Panc1 (cell line): ENCODE measurements at regions not wholly inside any gene's neighbourhood (a gene's known extent, or its start where the extent isn't known, plus 50 kb on each side); places are given as distances from the start of the nearest gene placed in this dataset.

Experiments
- ATAC-seq: fragments of 200-7000 bp; cut with Tn5 transposase; 2 replicates; pipeline ENCODE4 v1.9.1; 2020; ENCODE audit warnings: mild to moderate bottlenecking, moderate library complexity
- BruUV-seq: library from RNA; stranded (reverse); fragments of 400-500 nt; replicated peaks from 2 replicates; lab custom pipeline; 2021; lab: Mats Ljungman, UMichigan
- CTCF ChIA-PET: fragments of 300-600 bp; sonication (Branson Sonifier 250); formaldehyde crosslinking; loops from one replicate; lab custom pipeline; 2022; ENCODE audit warnings: antibody characterized with exemption; lab: Charles Lee
- POLR2A ChIA-PET: fragments of 300-600 bp; sonication (Branson Sonifier 250); formaldehyde crosslinking; loops from one replicate; lab custom pipeline; 2022; ENCODE audit warnings: antibody characterized with exemption; lab: Charles Lee
- DNase-seq: peaks from one replicate; pipeline ENCODE4 v3.0.0-alpha.2; 2010; ENCODE audit warnings: low read depth, low spot score
- H3K27ac ChIP-seq: 2 replicates; pipeline ENCODE4 v1.5.1; 2011; ENCODE audit warnings: mild to moderate bottlenecking, low read length, inconsistent platforms
- H3K27me3 ChIP-seq: fragments of 200-500 bp; sonication (Bioruptor generic); 2 replicates; pipeline ENCODE4 v1.6.0; 2014; ENCODE audit warnings: low read length, inconsistent platforms; ENCODE audit not compliant: control insufficient read depth, insufficient read depth
- H3K36me3 ChIP-seq: fragments of 200-500 bp; sonication (Bioruptor generic); 2 replicates; pipeline ENCODE4 v1.5.1; 2014; ENCODE audit warnings: inconsistent platforms, mild to moderate bottlenecking, low read length, moderate library complexity; ENCODE audit not compliant: control insufficient read depth, insufficient read depth
- H3K4me1 ChIP-seq: 2 replicates; pipeline ENCODE4 v1.5.1; 2011; ENCODE audit warnings: inconsistent platforms, mild to moderate bottlenecking, low read length, moderate library complexity; ENCODE audit not compliant: control insufficient read depth, insufficient read depth
- H3K4me3 ChIP-seq, 2 experiments: 2 replicates each; pipeline ENCODE4 v1.5.1; 2011 to 2012; ENCODE audit warnings: low read depth in 2 of 2, low read length in 2 of 2, mild to moderate bottlenecking in 2 of 2, inconsistent platforms in 1 of 2, moderate library complexity in 1 of 2
- H3K9me3 ChIP-seq: fragments of 200-500 bp; sonication (Bioruptor generic); 2 replicates; pipeline ENCODE4 v1.5.1; 2014; ENCODE audit warnings: low read depth, mild to moderate bottlenecking, inconsistent platforms, low read length, moderate library complexity; ENCODE audit not compliant: control insufficient read depth, insufficient read depth
- CTCF ChIP-seq: fragments of 450-650 bp; IDR thresholded peaks from 2 replicates; pipeline ENCODE4 v1.5.1; 2017; ENCODE audit warnings: mild to moderate bottlenecking
- POLR2AphosphoS5 ChIP-seq: IDR thresholded peaks from 2 replicates; pipeline ENCODE4 v1.6.1; 2012; ENCODE audit warnings: mild to moderate bottlenecking, low read depth, low read length, moderate library complexity
- REST ChIP-seq, 2 experiments: IDR thresholded peaks; 2 replicates each; pipeline ENCODE4 v1.6.1; 2011 to 2012; ENCODE audit warnings: low read depth in 2 of 2, control low read depth in 1 of 2, low read length in 1 of 2, mild to moderate bottlenecking in 1 of 2, moderate library complexity in 1 of 2; ENCODE audit not compliant: insufficient read depth in 1 of 2
- SIN3A ChIP-seq: IDR thresholded peaks from 2 replicates; pipeline ENCODE4 v1.6.1; 2012; ENCODE audit warnings: low read depth, mild to moderate bottlenecking, low read length, moderate library complexity, borderline replicate concordance; ENCODE audit not compliant: insufficient read depth
- TCF7L2 ChIP-seq: IDR thresholded peaks from 2 replicates; pipeline ENCODE4 v1.6.1; 2011; ENCODE audit warnings: mild to moderate bottlenecking, low read depth, low read length, inconsistent platforms
- in situ Hi-C: cut with HindIII; loops from 2 replicates; pipeline ENCODE4 v1.10.0; 2016; ENCODE audit warnings: low sequenced_read_pairs, low pct_unique_long_range_greater_than_20kb
- intact Hi-C: fragments of 100-400 bp; cut with micrococcal nuclease; formaldehyde crosslinking; loops from one replicate; pipeline ENCODE4 v1.10.0; 2022; ENCODE audit not compliant: unreplicated experiment

GRCh38 chr11:127926721-127927120 is 660.6 kb downstream of the ETS1 start:
- ATAC-seq, result no peak
- Histone ChIP-seq H3K27ac (no peak overlapping the region), H3K4me3 (no peak overlapping the region), H3K9me3 (no peaks in the 10 kb centered on the region), H3K27me3 (no peaks in the 10 kb centered on the region), H3K36me3 (no peaks in the 10 kb centered on the region), H3K4me1 (no peaks in the 10 kb centered on the region)
- no peak for TF ChIP-seq TCF7L2
- TF ChIP-seq SIN3A, result no peak
- no peak for TF ChIP-seq CTCF
- no peak for TF ChIP-seq REST (IDR thresholded peaks at IDR 0.05; ENCODE audit: insufficient read depth in 1 of 2, low read depth in 2 of 2, low read length in 1 of 2)
- no peak for TF ChIP-seq POLR2AphosphoS5
- ChIA-PET CTCF (no interaction called here), POLR2A (no interaction called here)
- intact Hi-C loops, result no loop called here
- BruUV-seq, result no TSS peak
- DNase-seq, result no peak
- in situ Hi-C loops, result no loop called here

- POLR2A ChIA-PET, result no interaction called here
- BruUV-seq, result no TSS peak
- Histone ChIP-seq H3K4me3 (no peak overlapping the region), H3K4me1 (no peaks in the 10 kb centered on the region), H3K36me3 (no peaks in the 10 kb centered on the region), H3K27me3 (no peaks in the 10 kb centered on the region), H3K27ac (no peak overlapping the region), H3K9me3 (no peaks in the 10 kb centered on the region)
- CTCF ChIA-PET, result no interaction called here
- TF ChIP-seq TCF7L2 (no peak), REST (IDR thresholded peaks at IDR 0.05; ENCODE audit: insufficient read depth in 1 of 2, low read depth in 2 of 2, low read length in 1 of 2) (no peak)
- intact Hi-C loops (no loop called here), in situ Hi-C loops (no loop called here)
- DNase-seq (no peak), ATAC-seq (no peak)
Measured at GRCh38 chr11:127925475-127925874, 661.9 kb downstream of the ETS1 start.
